Right lobe of liver (tissue), 6 donors: ENCODE measurements at regions not wholly inside any gene's neighbourhood (a gene's known extent, or its start where the extent isn't known, plus 50 kb on each side); places are given as distances from the start of the nearest gene placed in this dataset.

Experiments used
- ATAC-seq, 4 donors: fragments of 200-7000 bp; cut with Tn5 transposase; one replicate each; pipeline ENCODE4 v1.9.1; 2020; ENCODE audit warnings: mild to moderate bottlenecking in 4 of 4, moderate library complexity in 4 of 4
- DNase-seq, 3 donors: peaks; one replicate each; pipeline ENCODE4 v3.0.0-alpha.2; 2020
- H3K27ac ChIP-seq, 3 donors: fragments of 200-600 bp; one replicate each; pipeline ENCODE4 v1.8.0; 2022
- H3K27me3 ChIP-seq, 2 donors: fragments of 200-600 bp; one replicate each; pipeline ENCODE4 v1.8.0; 2022
- H3K36me3 ChIP-seq, 4 donors: fragments of 200-600 bp; sonication (generic) in 1 of 4; one replicate each; pipeline versions ENCODE4 v1.5.1 to v1.8.0; 2017 to 2022; ENCODE audit warnings: control low read depth in 1 of 4
- H3K4me1 ChIP-seq, 4 donors: fragments of 200-600 bp; sonication (generic) in 1 of 4; one replicate each; pipeline versions ENCODE4 v1.5.1 to v1.8.0; 2017 to 2022; ENCODE audit warnings: control low read depth in 1 of 4
- H3K4me3 ChIP-seq, 3 donors: fragments of 200-600 bp; one replicate each; pipeline ENCODE4 v1.8.0; 2022
- H3K9me3 ChIP-seq, 4 donors: fragments of 200-600 bp; sonication (generic) in 1 of 4; one replicate each; pipeline versions ENCODE4 v1.5.1 to v1.8.0; 2017 to 2022; ENCODE audit warnings: control low read depth in 1 of 4
- POLR2A ChIP-seq: fragments of 450-650 bp; IDR thresholded peaks from one replicate; pipeline ENCODE4 v1.6.1; 2017; ENCODE audit warnings: antibody characterized with exemption, mild to moderate bottlenecking
- WGBS: methylation state at CpG from one replicate; pipeline ENCODE4 v1.1.6; 2018; ENCODE audit warnings: low coverage, low lambda C conversion rate; ENCODE audit not compliant: insufficient coverage; ENCODE audit errors: missing lambda C conversion rate; 5-methylcytosine and 5-hydroxymethylcytosine counted together
- intact Hi-C, 2 donors: fragments of 100-400 bp; cut with DNase I; formaldehyde crosslinking; loops; one replicate each; pipeline versions ENCODE4 v1.11.2 to v1.14.1; 2022
- TF ChIP-seq, protein P1 (sequence below), 4 donors: fragments of 200-600 bp in 3 of 4; fragments of 450-650 bp in 1 of 4; IDR thresholded peaks; one replicate each; pipeline versions ENCODE4 v1.5.1 to v1.8.0; 2016 to 2022; ENCODE audit warnings: antibody characterized with exemption in 4 of 4, mild to moderate bottlenecking in 2 of 4
- donor health status: DM: no; HTN: yes; CAD: no.
- donor health status: DM: no; HTN: no; CAD: no.
- donor health status: DM: no; HTN: no; CAD: no.
- donor health status: DM: no; HTN: yes; CAD: no.
- donor health status: DM: no; HTN: yes; CAD: no.

GRCh38 chr5:174399411-174399810 lies 325.0 kb upstream of the MSX2 start:
- Histone ChIP-seq H3K27ac (no peak overlapping the region), H3K36me3 (no peaks in the 10 kb centered on the region), H3K4me3 (no peak overlapping the region), H3K4me1 (no peaks in the 10 kb centered on the region), H3K9me3 (no peaks in the 10 kb centered on the region), H3K27me3 (no peaks in the 10 kb centered on the region)
- TF ChIP-seq POLR2A = no peak
- TF ChIP-seq, protein P1, sequence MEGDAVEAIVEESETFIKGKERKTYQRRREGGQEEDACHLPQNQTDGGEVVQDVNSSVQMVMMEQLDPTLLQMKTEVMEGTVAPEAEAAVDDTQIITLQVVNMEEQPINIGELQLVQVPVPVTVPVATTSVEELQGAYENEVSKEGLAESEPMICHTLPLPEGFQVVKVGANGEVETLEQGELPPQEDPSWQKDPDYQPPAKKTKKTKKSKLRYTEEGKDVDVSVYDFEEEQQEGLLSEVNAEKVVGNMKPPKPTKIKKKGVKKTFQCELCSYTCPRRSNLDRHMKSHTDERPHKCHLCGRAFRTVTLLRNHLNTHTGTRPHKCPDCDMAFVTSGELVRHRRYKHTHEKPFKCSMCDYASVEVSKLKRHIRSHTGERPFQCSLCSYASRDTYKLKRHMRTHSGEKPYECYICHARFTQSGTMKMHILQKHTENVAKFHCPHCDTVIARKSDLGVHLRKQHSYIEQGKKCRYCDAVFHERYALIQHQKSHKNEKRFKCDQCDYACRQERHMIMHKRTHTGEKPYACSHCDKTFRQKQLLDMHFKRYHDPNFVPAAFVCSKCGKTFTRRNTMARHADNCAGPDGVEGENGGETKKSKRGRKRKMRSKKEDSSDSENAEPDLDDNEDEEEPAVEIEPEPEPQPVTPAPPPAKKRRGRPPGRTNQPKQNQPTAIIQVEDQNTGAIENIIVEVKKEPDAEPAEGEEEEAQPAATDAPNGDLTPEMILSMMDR (IDR thresholded peaks at IDR 0.05) = no peak
- intact Hi-C loops = no loop called here
- WGBS = 22% methylated on average over 1 of the region's 2 CpGs
- DNase-seq (no peak), ATAC-seq (no peak)

- Histone ChIP-seq H3K36me3 (no peaks in the 10 kb centered on the region), H3K27me3 (no peaks in the 10 kb centered on the region), H3K27ac (no peak overlapping the region), H3K4me1 (no peaks in the 10 kb centered on the region), H3K9me3 (no peaks in the 10 kb centered on the region), H3K4me3 (no peak overlapping the region)
- ATAC-seq (no peak), DNase-seq (no peak)
- TF ChIP-seq, protein P1 (IDR thresholded peaks at IDR 0.05) = no peak
- no peak for TF ChIP-seq POLR2A
- WGBS = 37% methylated on average over 3 of the region's 3 CpGs
- intact Hi-C loops = no loop called here
Measured at GRCh38 chr5:174400461-174400860, 323.9 kb upstream of the MSX2 start.

DNA sequence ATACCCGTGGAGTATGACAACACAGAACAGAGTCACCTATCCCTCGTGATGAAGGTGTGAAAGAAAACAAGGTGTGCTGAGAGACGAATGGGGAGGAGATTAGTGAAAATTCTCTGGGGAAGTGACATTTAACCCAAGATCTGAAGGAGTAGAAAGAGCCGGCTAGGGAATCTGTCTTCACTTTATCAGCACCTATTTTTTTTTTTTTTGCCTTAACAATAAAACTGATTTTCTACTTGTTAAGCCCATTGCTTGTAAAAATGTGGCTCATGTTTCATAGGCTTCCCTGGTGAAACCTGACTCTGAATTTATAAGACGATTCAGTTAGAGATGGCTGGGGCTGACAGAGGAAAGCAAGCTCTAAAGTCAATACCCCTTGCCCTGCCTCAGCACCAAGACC lies 322.6 kb upstream of the MSX2 start:
- TF ChIP-seq, protein P1 (IDR thresholded peaks at IDR 0.05) = no peak
- no peak for TF ChIP-seq POLR2A
- Histone ChIP-seq H3K36me3 (no peaks in the 10 kb centered on the region), H3K27ac (no peak overlapping the region), H3K27me3 (no peaks in the 10 kb centered on the region), H3K4me1 (no peaks in the 10 kb centered on the region), H3K9me3 (no peaks in the 10 kb centered on the region), H3K4me3 (no peak overlapping the region)
- ATAC-seq (no peak), DNase-seq (no peak)
- 22% methylated on average over 5 of the region's 5 CpGs for WGBS
- intact Hi-C loops = no loop called here

- H3K4me3 ChIP-seq = no peak overlapping the region
- no peak for TF ChIP-seq POLR2A
- TF ChIP-seq, protein P1 (IDR thresholded peaks at IDR 0.05) = no peak
- DNase-seq = no peak
- no peaks in the 10 kb centered on the region for H3K4me1 ChIP-seq
- H3K27ac ChIP-seq = no peak overlapping the region
- 44% methylated on average over 4 of the region's 4 CpGs for WGBS
- intact Hi-C loops = no loop called here
- H3K36me3 ChIP-seq = no peaks in the 10 kb centered on the region
- ATAC-seq = no peak
- peaks cover 0 to 2% of the 10 kb centered on the region in 2 donors for H3K27me3 ChIP-seq
- H3K9me3 ChIP-seq = no peaks in the 10 kb centered on the region
Measured at GRCh38 chr5:174402222-174402812, 322.1 kb upstream of the MSX2 start.

DNA sequence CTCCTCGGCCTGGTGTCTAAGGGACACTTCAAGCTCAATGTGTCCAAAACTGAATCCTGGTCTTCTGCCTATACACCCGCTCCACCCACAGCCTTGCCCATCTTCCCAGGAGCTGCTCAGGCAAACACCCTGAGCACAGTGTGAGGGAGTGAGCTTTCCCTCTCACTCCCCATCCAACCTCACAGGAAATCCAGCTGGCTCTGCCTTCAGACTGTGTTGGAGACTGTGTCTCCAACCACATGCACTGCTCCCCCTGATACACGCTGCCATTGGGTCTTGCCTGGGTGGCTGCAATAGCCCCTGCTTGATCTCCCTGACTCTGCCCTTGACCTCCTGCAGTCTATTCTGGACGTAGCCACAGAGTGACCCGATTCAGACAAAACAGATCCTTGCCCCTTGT lies 319.5 kb upstream of the MSX2 start:
- DNase-seq (no peak), ATAC-seq (no peak)
- Histone ChIP-seq H3K36me3 (no peaks in the 10 kb centered on the region), H3K27ac (no peak overlapping the region), H3K4me1 (no peaks in the 10 kb centered on the region), H3K4me3 (no peak overlapping the region), H3K9me3 (no peaks in the 10 kb centered on the region), H3K27me3 (peaks cover 0 to 10% of the 10 kb centered on the region in 2 donors)
- intact Hi-C loops = no loop called here
- TF ChIP-seq, protein P1 (IDR thresholded peaks at IDR 0.05) = no peak
- TF ChIP-seq POLR2A = no peak
- 53% methylated on average over 4 of the region's 5 CpGs for WGBS
